Hepatocyte (in vitro differentiated cells): ENCODE measurements at regions not wholly inside any gene's neighbourhood (a gene's known extent, or its start where the extent isn't known, plus 50 kb on each side); places are given as distances from the start of the nearest gene placed in this dataset.

Experiments
- DNase-seq: peaks from one replicate; pipeline ENCODE4 v3.0.0-alpha.2; 2016; ENCODE audit warnings: low spot score
- H2AFZ ChIP-seq: fragments of 200-600 bp; sonication (generic); 2 replicates; pipeline ENCODE4 v1.6.0; 2016; ENCODE audit warnings: antibody characterized with exemption, mild to moderate bottlenecking
- H3K27ac ChIP-seq: fragments of 200-600 bp; sonication (generic); 2 replicates; pipeline ENCODE4 v1.5.1; 2016; ENCODE audit warnings: mild to moderate bottlenecking
- H3K27me3 ChIP-seq: fragments of 200-600 bp; sonication (generic); 2 replicates; pipeline ENCODE4 v1.6.1; 2016
- H3K36me3 ChIP-seq: fragments of 200-600 bp; sonication (generic); replicated peaks from 2 replicates; pipeline ENCODE4 v1.5.1; 2016; ENCODE audit warnings: low read depth; ENCODE audit not compliant: insufficient read depth
- H3K4me1 ChIP-seq: fragments of 200-600 bp; sonication (generic); 2 replicates; pipeline ENCODE4 v1.5.1; 2016; ENCODE audit warnings: mild to moderate bottlenecking, moderate library complexity; ENCODE audit not compliant: insufficient read depth
- H3K4me2 ChIP-seq: fragments of 200-600 bp; sonication (generic); 2 replicates; pipeline ENCODE4 v1.6.0; 2016
- H3K4me3 ChIP-seq: fragments of 200-600 bp; sonication (generic); 2 replicates; pipeline ENCODE4 v1.5.1; 2016; ENCODE audit warnings: mild to moderate bottlenecking
- H3K79me2 ChIP-seq: fragments of 200-600 bp; sonication (generic); 2 replicates; pipeline ENCODE4 v1.6.0; 2017; ENCODE audit warnings: mild to moderate bottlenecking
- H3K9me2 ChIP-seq: fragments of 200-600 bp; sonication (generic); replicated peaks from 2 replicates; pipeline ENCODE4 v1.6.0; 2017; ENCODE audit warnings: mild to moderate bottlenecking; ENCODE audit not compliant: insufficient read depth
- H3K9me3 ChIP-seq: fragments of 200-600 bp; sonication (generic); 2 replicates; pipeline ENCODE4 v1.5.1; 2016; ENCODE audit warnings: low read depth, mild to moderate bottlenecking
- H4K20me1 ChIP-seq: fragments of 200-600 bp; sonication (generic); 2 replicates; pipeline ENCODE4 v1.6.0; 2016; ENCODE audit warnings: mild to moderate bottlenecking; ENCODE audit not compliant: insufficient read depth, poor library complexity, severe bottlenecking
- CTCF ChIP-seq: fragments of 200-600 bp; sonication (generic); IDR thresholded peaks from 2 replicates; pipeline ENCODE4 v1.5.1; 2016; ENCODE audit warnings: antibody characterized with exemption, mild to moderate bottlenecking; ENCODE audit not compliant: poor library complexity
- EZH2 ChIP-seq: fragments of 200-600 bp; sonication (generic); IDR thresholded peaks from 2 replicates; pipeline ENCODE4 v1.6.1; 2016; ENCODE audit warnings: antibody characterized with exemption, mild to moderate bottlenecking, borderline replicate concordance
- EZH2phosphoT487 ChIP-seq: fragments of 200-600 bp; sonication (generic); IDR thresholded peaks from one replicate; pipeline ENCODE4 v1.6.1; 2018; ENCODE audit warnings: antibody characterized with exemption, mild to moderate bottlenecking, low read depth, moderate library complexity; ENCODE audit not compliant: unreplicated experiment, severe bottlenecking
- WGBS: methylation state at CpG from one replicate; pipeline ENCODE4 v1.1.6; 2016; ENCODE audit warnings: low lambda C conversion rate; ENCODE audit errors: missing lambda C conversion rate; 5-methylcytosine and 5-hydroxymethylcytosine counted together

GRCh38 chr20:52267418-52267817, 75.8 kb upstream of the ZFP64 start:
- Histone ChIP-seq H3K27me3 (no peaks in the 10 kb centered on the region), H3K4me1 (peaks cover 11% of the 10 kb centered on the region), H4K20me1 (no peaks in the 10 kb centered on the region), H3K36me3 (no peaks in the 10 kb centered on the region), H3K79me2 (no peaks in the 10 kb centered on the region), H3K27ac (no peak overlapping the region), H3K4me3 (no peak overlapping the region), H3K9me3 (no peaks in the 10 kb centered on the region), H3K9me2 (no peaks in the 10 kb centered on the region), H3K4me2 (no peak overlapping the region), H2AFZ (no peak overlapping the region)
- TF ChIP-seq EZH2 (no peak), CTCF (no peak), EZH2phosphoT487 (no peak)
- no peak for DNase-seq

- Histone ChIP-seq H3K36me3 (no peaks in the 10 kb centered on the region), H3K9me3 (no peaks in the 10 kb centered on the region), H3K27me3 (no peaks in the 10 kb centered on the region), H3K79me2 (no peaks in the 10 kb centered on the region), H3K4me2 (no peak overlapping the region), H3K4me3 (no peak overlapping the region), H3K27ac (no peak overlapping the region), H3K9me2 (no peaks in the 10 kb centered on the region), H3K4me1 (no peaks in the 10 kb centered on the region), H4K20me1 (no peaks in the 10 kb centered on the region), H2AFZ (no peak overlapping the region)
- DNase-seq, result no peak
- TF ChIP-seq EZH2phosphoT487, result no peak
- no peak for TF ChIP-seq EZH2
- no peak for TF ChIP-seq CTCF
- 83% methylated on average over 1 of the region's 1 CpG for WGBS
Observed at GRCh38 chr20:52263757-52264156, 72.2 kb upstream of the ZFP64 start.

GRCh38 chr20:52261792-52262191, 70.2 kb upstream of the ZFP64 start:
- Histone ChIP-seq H3K27me3 (no peaks in the 10 kb centered on the region), H3K36me3 (no peaks in the 10 kb centered on the region), H3K4me2 (no peak overlapping the region), H3K9me3 (no peaks in the 10 kb centered on the region), H3K9me2 (no peaks in the 10 kb centered on the region), H3K4me3 (no peak overlapping the region), H3K4me1 (no peaks in the 10 kb centered on the region), H3K79me2 (no peaks in the 10 kb centered on the region), H3K27ac (no peak overlapping the region), H2AFZ (no peak overlapping the region), H4K20me1 (no peaks in the 10 kb centered on the region)
- TF ChIP-seq CTCF (no peak), EZH2 (no peak), EZH2phosphoT487 (no peak)
- DNase-seq, result no peak

GRCh38 chr20:52259295-52259694, 67.7 kb upstream of the ZFP64 start:
- no peak overlapping the region for H2AFZ ChIP-seq
- H3K4me1 ChIP-seq, result no peaks in the 10 kb centered on the region
- no peak overlapping the region for H3K4me3 ChIP-seq
- H3K27me3 ChIP-seq, result no peaks in the 10 kb centered on the region
- TF ChIP-seq EZH2, result no peak
- no peak for TF ChIP-seq CTCF
- TF ChIP-seq EZH2phosphoT487, result no peak
- H3K4me2 ChIP-seq, result no peak overlapping the region
- no peaks in the 10 kb centered on the region for H3K9me2 ChIP-seq
- no peaks in the 10 kb centered on the region for H4K20me1 ChIP-seq
- 27% methylated on average over 2 of the region's 2 CpGs for WGBS
- no peak overlapping the region for H3K27ac ChIP-seq
- no peak for DNase-seq
- no peaks in the 10 kb centered on the region for H3K36me3 ChIP-seq
- H3K79me2 ChIP-seq, result no peaks in the 10 kb centered on the region
- H3K9me3 ChIP-seq, result no peaks in the 10 kb centered on the region
